Hematopoietic multipotent progenitor cell treated with erythropoietin and hydrocortisone succinate and interleukin-3 and kit ligand, for 15 days (in vitro differentiated cells): ENCODE measurements at regions not wholly inside any gene's neighbourhood (a gene's known extent, or its start where the extent isn't known, plus 50 kb on each side); places are given as distances from the start of the nearest gene placed in this dataset.
A peak's percentile ranks its signal among the peaks of the same experiment; 100 is the strongest.

Experiments used
- DNase-seq: peaks from one replicate; pipeline ENCODE4 v3.0.0-alpha.2; 2015; ENCODE audit warnings: low spot score

- DNase-seq: no peak
Observed at GRCh38 chr4:122305853-122306252, 73.0 kb upstream of the ADAD1 start.

GRCh38 chr4:122309988-122310626 is 68.7 kb upstream of the ADAD1 start:
- peak; percentile 22 for DNase-seq

- DNase-seq: no peak
Observed at GRCh38 chr4:122313006-122313646, 65.7 kb upstream of the ADAD1 start.

GRCh38 chr4:122326908-122327307 is 51.9 kb upstream of the ADAD1 start:
- no peak for DNase-seq

GRCh38 chr4:122328893-122329292 is 49.9 kb upstream of the ADAD1 start:
- no peak for DNase-seq
